Stomach (tissue), 4 donors: ENCODE measurements at regions not wholly inside any gene's neighbourhood (a gene's known extent, or its start where the extent isn't known, plus 50 kb on each side); places are given as distances from the start of the nearest gene placed in this dataset.

Experiments
- CTCF ChIP-seq, 7 experiments: fragments of 450-650 bp in 4 of 7; fragments of 200-600 bp in 3 of 7; sonication (generic) in 3 of 7; IDR thresholded peaks; one replicate each; pipeline ENCODE4 v1.5.1; 2016 to 2019; ENCODE audit warnings: antibody characterized with exemption in 7 of 7, control low read depth in 2 of 7, mild to moderate bottlenecking in 1 of 7
- POLR2A ChIP-seq, 4 donors: fragments of 450-650 bp; IDR thresholded peaks; one replicate each; pipeline ENCODE4 v1.6.1; 2016; ENCODE audit warnings: antibody characterized with exemption in 4 of 4, control low read depth in 2 of 4, mild to moderate bottlenecking in 1 of 4, moderate library complexity in 1 of 4
- POLR2AphosphoS5 ChIP-seq, 3 donors: sonication (generic); formaldehyde crosslinking; IDR thresholded peaks; one replicate each; pipeline ENCODE4 v1.6.1; 2016; ENCODE audit warnings: antibody characterized with exemption in 3 of 3

DNA sequence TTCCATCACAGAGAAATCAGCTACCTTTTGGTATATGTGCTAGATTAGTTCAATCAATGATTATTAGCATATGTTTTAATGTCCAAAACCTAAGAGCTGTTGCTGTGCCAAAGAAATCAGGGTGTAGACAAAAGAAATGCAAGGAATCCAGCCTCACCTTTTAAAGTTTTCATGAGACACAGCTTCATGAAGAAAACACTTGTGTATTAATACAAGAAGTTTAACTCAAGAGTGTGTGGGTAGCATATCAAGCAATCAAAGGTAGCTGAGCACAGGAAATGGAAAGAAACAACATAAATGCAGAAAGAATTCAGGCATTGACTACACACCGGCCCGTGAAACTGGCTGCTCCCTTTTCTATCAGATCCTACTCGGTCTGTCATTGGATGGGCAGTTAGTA is 76.0 kb upstream of the CAV2 start:
- TF ChIP-seq CTCF (IDR thresholded peaks at IDR 0.05) (no peak), POLR2A (IDR thresholded peaks at IDR 0.05) (no peak), POLR2AphosphoS5 (IDR thresholded peaks at IDR 0.05) (no peak)
